Lower lobe of right lung (tissue), 2 donors: ENCODE measurements at regions not wholly inside any gene's neighbourhood (a gene's known extent, or its start where the extent isn't known, plus 50 kb on each side); places are given as distances from the start of the nearest gene placed in this dataset.

Experiments used
- ATAC-seq, 2 donors: fragments of 200-7000 bp; cut with Tn5 transposase; one replicate each; pipeline ENCODE4 v1.9.1; 2020 to 2022; ENCODE audit warnings: mild to moderate bottlenecking in 2 of 2, moderate library complexity in 2 of 2
- DNase-seq: peaks from one replicate; pipeline ENCODE4 v3.0.0-alpha.2; 2020
- H3K27ac ChIP-seq: fragments of 200-600 bp; one replicate; pipeline ENCODE4 v1.8.0; 2022
- H3K27me3 ChIP-seq: fragments of 200-600 bp; one replicate; pipeline ENCODE4 v1.8.0; 2022; ENCODE audit warnings: low read depth
- H3K36me3 ChIP-seq: fragments of 200-600 bp; one replicate; pipeline ENCODE4 v1.8.0; 2022; ENCODE audit warnings: mild to moderate bottlenecking
- H3K4me1 ChIP-seq: fragments of 200-600 bp; one replicate; pipeline ENCODE4 v1.8.0; 2022
- H3K4me3 ChIP-seq: fragments of 200-600 bp; one replicate; pipeline ENCODE4 v1.8.0; 2022; ENCODE audit warnings: mild to moderate bottlenecking
- H3K9me3 ChIP-seq: fragments of 200-600 bp; one replicate; pipeline ENCODE4 v1.8.0; 2022
- intact Hi-C: fragments of 100-400 bp; cut with DNase I; formaldehyde crosslinking; loops from one replicate; pipeline ENCODE4 v1.11.0; 2022
- TF ChIP-seq, protein P1 (sequence below): fragments of 200-600 bp; IDR thresholded peaks from one replicate; pipeline ENCODE4 v1.8.0; 2022; ENCODE audit warnings: antibody characterized with exemption, mild to moderate bottlenecking
- donor health status: DM: no; HTN: yes; CAD: no; lungs with severe emphysema.

DNA sequence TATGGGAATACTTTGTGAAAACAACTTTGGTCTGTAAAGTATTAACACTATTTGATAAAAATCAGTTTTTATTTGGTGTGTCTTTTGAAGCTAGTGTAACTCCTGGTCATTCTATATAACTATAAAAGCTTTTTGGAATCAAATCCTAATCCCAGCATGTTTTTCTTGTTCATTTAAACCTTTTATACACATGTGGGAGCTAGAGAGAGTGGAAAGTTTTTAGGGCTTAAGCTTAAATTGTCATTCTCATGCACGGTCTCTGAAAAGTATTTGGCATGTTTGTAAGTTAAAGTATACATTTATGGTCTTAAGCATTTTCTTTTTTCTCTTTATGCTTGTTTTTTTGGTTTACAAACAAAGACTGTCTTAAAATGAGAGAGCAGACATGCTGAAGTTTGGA, 83.4 kb upstream of the RARB start:
- ATAC-seq (no peak), DNase-seq (no peak)
- H3K36me3 ChIP-seq: no peaks in the 10 kb centered on the region
- H3K4me3 ChIP-seq: no peak overlapping the region
- intact Hi-C loops: no loop called here
- TF ChIP-seq, protein P1, sequence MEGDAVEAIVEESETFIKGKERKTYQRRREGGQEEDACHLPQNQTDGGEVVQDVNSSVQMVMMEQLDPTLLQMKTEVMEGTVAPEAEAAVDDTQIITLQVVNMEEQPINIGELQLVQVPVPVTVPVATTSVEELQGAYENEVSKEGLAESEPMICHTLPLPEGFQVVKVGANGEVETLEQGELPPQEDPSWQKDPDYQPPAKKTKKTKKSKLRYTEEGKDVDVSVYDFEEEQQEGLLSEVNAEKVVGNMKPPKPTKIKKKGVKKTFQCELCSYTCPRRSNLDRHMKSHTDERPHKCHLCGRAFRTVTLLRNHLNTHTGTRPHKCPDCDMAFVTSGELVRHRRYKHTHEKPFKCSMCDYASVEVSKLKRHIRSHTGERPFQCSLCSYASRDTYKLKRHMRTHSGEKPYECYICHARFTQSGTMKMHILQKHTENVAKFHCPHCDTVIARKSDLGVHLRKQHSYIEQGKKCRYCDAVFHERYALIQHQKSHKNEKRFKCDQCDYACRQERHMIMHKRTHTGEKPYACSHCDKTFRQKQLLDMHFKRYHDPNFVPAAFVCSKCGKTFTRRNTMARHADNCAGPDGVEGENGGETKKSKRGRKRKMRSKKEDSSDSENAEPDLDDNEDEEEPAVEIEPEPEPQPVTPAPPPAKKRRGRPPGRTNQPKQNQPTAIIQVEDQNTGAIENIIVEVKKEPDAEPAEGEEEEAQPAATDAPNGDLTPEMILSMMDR: no peak
- H3K4me1 ChIP-seq: no peaks in the 10 kb centered on the region
- no peaks in the 10 kb centered on the region for H3K27me3 ChIP-seq
- H3K27ac ChIP-seq: no peak overlapping the region
- no peaks in the 10 kb centered on the region for H3K9me3 ChIP-seq

DNA sequence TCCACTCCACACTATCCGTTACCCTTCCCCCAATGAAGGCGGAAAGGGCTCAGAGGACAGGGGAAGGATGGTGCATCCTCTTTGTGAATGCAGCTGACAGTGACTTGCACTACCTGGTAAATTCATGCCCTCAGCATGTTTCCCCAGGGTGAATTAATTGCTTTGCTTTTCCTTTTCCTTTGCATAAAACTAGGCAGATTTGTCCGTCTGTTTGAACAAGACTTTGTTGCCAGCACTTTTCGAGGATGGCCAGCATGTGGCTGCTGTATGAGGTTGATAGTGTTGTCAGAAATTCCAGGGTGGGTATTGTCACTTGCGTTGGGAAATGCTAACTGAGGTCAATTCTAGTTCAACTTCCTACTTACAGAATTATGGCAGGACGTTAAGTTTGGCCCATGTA, 79.0 kb upstream of the RARB start:
- intact Hi-C loops: no loop called here

DNA sequence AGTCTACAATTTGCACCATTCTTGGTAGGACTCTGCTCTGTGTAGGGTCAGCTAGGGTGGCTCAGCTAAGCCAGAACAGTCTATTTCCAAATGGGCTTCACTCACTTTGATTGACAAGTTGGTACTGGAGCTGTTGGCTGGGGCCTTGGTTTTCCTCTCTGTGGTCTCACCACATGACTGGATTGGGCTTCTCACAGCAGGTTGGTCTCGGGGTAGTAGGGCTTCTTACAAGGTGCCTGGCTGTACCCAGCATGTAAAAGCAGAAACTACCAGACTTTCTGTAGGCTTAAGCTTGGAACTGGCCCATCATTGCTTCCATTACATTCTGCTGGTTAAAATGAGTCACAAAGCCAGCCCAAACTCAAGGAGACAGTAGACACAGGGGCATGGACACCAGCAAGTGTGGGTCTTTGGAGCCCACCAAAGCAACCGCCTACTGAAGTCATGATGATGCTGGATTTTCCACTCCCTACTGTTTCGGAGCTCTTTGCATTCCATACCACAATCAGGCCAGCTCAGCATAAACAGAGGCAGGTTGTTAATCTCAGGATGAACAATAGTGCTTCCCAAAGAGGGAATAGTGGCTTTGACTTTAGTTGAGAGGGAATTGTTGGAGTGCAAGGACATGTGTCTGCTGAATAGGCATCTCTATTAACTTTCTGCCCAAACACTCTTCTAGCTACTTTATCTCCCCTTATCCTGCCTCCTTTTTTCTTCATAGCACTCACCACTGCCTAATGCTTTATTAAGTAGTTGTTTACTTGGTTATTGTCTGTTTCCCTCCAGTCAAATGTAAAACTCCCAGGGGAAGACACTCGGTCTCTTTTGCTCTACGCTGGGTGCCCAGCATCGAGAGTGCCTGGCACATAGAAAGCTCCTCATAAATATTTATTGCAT, 78.0 kb upstream of the RARB start:
- TF ChIP-seq, protein P1: no peak

More for the DNA sequence above, 79.0 kb upstream of the RARB start:
- Histone ChIP-seq H3K4me3 (no peak overlapping the region), H3K9me3 (no peaks in the 10 kb centered on the region), H3K4me1 (no peaks in the 10 kb centered on the region), H3K36me3 (no peaks in the 10 kb centered on the region), H3K27ac (no peak overlapping the region), H3K27me3 (no peaks in the 10 kb centered on the region)
- ATAC-seq (no peak), DNase-seq (no peak)
- TF ChIP-seq, protein P1: no peak

DNA sequence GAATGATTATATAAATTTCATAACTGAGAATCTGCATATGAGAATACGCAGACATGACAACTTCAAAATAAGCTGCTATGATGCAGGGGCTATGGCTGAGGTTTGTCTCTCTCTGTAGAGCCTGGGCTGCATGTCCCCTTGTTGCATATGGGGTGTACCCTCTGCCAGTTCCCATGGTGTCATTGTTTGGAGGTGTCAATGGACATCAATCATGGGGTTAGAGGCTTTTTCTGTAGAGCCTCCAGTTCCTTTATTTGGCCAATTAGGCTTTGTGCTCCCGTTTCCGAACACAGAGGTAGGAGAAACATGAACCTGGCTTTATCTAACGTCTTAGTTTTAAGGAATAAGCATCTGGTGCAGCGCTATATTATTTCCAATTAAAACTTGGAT, 77.3 kb upstream of the RARB start:
- no peak for DNase-seq
- Histone ChIP-seq H3K27me3 (no peaks in the 10 kb centered on the region), H3K27ac (no peak overlapping the region), H3K4me1 (no peaks in the 10 kb centered on the region), H3K4me3 (no peak overlapping the region), H3K9me3 (no peaks in the 10 kb centered on the region), H3K36me3 (no peaks in the 10 kb centered on the region)
- ATAC-seq: no peak
- TF ChIP-seq, protein P1: no peak
- intact Hi-C loops: no loop called here

More for the DNA sequence above, 78.0 kb upstream of the RARB start:
- Histone ChIP-seq H3K4me1 (no peaks in the 10 kb centered on the region), H3K27me3 (no peaks in the 10 kb centered on the region), H3K9me3 (no peaks in the 10 kb centered on the region), H3K27ac (no peak overlapping the region), H3K36me3 (no peaks in the 10 kb centered on the region), H3K4me3 (no peak overlapping the region)
- DNase-seq (no peak), ATAC-seq (no peak)
- intact Hi-C loops: no loop called here

DNA sequence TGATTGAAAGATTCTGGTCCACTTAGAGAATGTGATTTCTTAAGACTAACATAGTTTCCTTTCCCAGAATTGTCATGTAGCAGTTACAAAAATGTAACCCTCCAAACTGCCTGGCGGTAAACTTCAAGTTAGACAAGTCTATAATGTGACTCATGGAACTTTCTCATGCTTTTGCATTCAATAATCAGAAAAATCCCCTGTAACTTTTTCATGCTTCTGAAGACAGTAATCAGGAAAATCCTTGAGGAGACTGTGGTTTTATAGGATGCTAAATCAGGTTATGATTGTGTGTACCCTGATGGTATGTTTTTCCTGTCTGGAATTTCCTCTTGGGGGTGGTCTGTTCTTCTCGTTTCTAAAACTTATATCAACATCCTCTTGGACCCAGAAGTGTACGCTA, 74.0 kb upstream of the RARB start:
- H3K36me3 ChIP-seq: no peaks in the 10 kb centered on the region
- DNase-seq: no peak
- intact Hi-C loops: no loop called here

More for the DNA sequence above, 74.0 kb upstream of the RARB start:
- ATAC-seq: no peak
- TF ChIP-seq, protein P1: no peak
- no peaks in the 10 kb centered on the region for H3K9me3 ChIP-seq
- no peak overlapping the region for H3K27ac ChIP-seq
- no peaks in the 10 kb centered on the region for H3K4me1 ChIP-seq
- H3K4me3 ChIP-seq: no peak overlapping the region
- no peaks in the 10 kb centered on the region for H3K27me3 ChIP-seq
